H1 (cell line): ENCODE measurements at regions not wholly inside any gene's neighbourhood (a gene's known extent, or its start where the extent isn't known, plus 50 kb on each side); places are given as distances from the start of the nearest gene placed in this dataset.

Source experiments
- CTCF ChIA-PET: fragments of 300-600 bp; sonication (Branson Sonifier 250); formaldehyde crosslinking; loops from one replicate; lab custom pipeline; 2021; ENCODE audit not compliant: partially characterized antibody; lab: Charles Lee
- POLR2A ChIA-PET: fragments of 300-600 bp; sonication (Branson Sonifier 250); formaldehyde crosslinking; loops from one replicate; lab custom pipeline; 2021; ENCODE audit warnings: inconsistent platforms; ENCODE audit not compliant: partially characterized antibody; lab: Charles Lee
- DNase-seq, 2 experiments: peaks; one replicate each; pipeline versions ENCODE4 v3.0.0 to v3.0.0-alpha.2; 2010 to 2022; ENCODE audit warnings: low spot score in 2 of 2, low read depth in 1 of 2, mixed read lengths in 1 of 2
- FAIRE-seq: peaks from 2 replicates; lab custom pipeline; 2011; peaks lifted over from hg19 to GRCh38; lab: Jason Lieb, UNC
- H2AFZ ChIP-seq: 2 replicates; pipeline ENCODE4 v1.8.1; 2012; ENCODE audit warnings: low read length, inconsistent platforms
- H2AK5ac ChIP-seq: 2 replicates; pipeline ENCODE4 v1.6.1; 2013; ENCODE audit warnings: low read depth, low read length
- H2BK120ac ChIP-seq: replicated peaks from 2 replicates; pipeline ENCODE3; 2013; ENCODE audit warnings: low read depth, low read length, inconsistent platforms
- H2BK12ac ChIP-seq: 2 replicates; pipeline ENCODE4 v1.6.1; 2013; ENCODE audit warnings: low read depth, low read length
- H2BK15ac ChIP-seq: 2 replicates; pipeline ENCODE4 v1.6.1; 2013; ENCODE audit warnings: low read length
- H2BK20ac ChIP-seq: 2 replicates; pipeline ENCODE4 v1.6.1; 2013; ENCODE audit warnings: low read length
- H2BK5ac ChIP-seq: 2 replicates; pipeline ENCODE4 v1.6.1; 2013; ENCODE audit warnings: low read depth, low read length
- H3K14ac ChIP-seq: 2 replicates; pipeline ENCODE4 v1.6.1; 2013; ENCODE audit warnings: inconsistent platforms; ENCODE audit not compliant: insufficient read length
- H3K18ac ChIP-seq: 2 replicates; pipeline ENCODE4 v1.6.1; 2013; ENCODE audit warnings: low read length; ENCODE audit errors: extremely low read depth
- H3K23ac ChIP-seq: 2 replicates; pipeline ENCODE4 v1.6.1; 2013; ENCODE audit warnings: inconsistent platforms; ENCODE audit not compliant: insufficient read length
- H3K23me2 ChIP-seq: 2 replicates; pipeline ENCODE4 v1.6.1; 2013; ENCODE audit warnings: low read depth, low read length
- H3K27ac ChIP-seq: 2 replicates; pipeline ENCODE4 v1.6.1; 2011; ENCODE audit warnings: low read depth, low read length, inconsistent platforms
- H3K27me3 ChIP-seq, 4 experiments: replicated peaks in 1 of 4; 1 replicate in 1 of 4; 2 replicates in 3 of 4; pipeline versions ENCODE4 v1.6.1 to v1.8.1; 2011 to 2013; ENCODE audit warnings: low read length in 3 of 4, mild to moderate bottlenecking in 3 of 4, inconsistent platforms in 2 of 4, mixed read lengths in 2 of 4, moderate library complexity in 1 of 4; ENCODE audit not compliant: control insufficient read depth in 3 of 4, insufficient read depth in 3 of 4; ENCODE audit errors: extremely low read depth in 1 of 4
- H3K36me3 ChIP-seq, 4 experiments: 2 replicates each; pipeline versions ENCODE4 v1.6.1 to v1.8.1; 2011 to 2013; ENCODE audit warnings: mild to moderate bottlenecking in 4 of 4, low read length in 3 of 4, moderate library complexity in 2 of 4, control low read depth in 1 of 4, inconsistent platforms in 1 of 4; ENCODE audit not compliant: insufficient read depth in 4 of 4, control insufficient read depth in 2 of 4
- H3K4ac ChIP-seq: replicated peaks from 2 replicates; pipeline ENCODE3; 2013; ENCODE audit warnings: low read length, low read depth, mixed read lengths, inconsistent platforms; ENCODE audit not compliant: insufficient read length
- H3K4me1 ChIP-seq, 4 experiments: replicated peaks in 1 of 4; 1 replicate in 1 of 4; 2 replicates in 3 of 4; pipeline versions ENCODE4 v1.6.1 to v1.8.1; 2011 to 2013; ENCODE audit warnings: low read length in 3 of 4, inconsistent platforms in 2 of 4, mixed read lengths in 1 of 4; ENCODE audit not compliant: insufficient read depth in 4 of 4, control insufficient read depth in 3 of 4
- H3K4me2 ChIP-seq, 2 experiments: 2 replicates each; pipeline versions ENCODE4 v1.6.1 to v1.8.1; 2011 to 2013; ENCODE audit warnings: low read depth in 2 of 2, low read length in 2 of 2, control low read depth in 1 of 2, inconsistent platforms in 1 of 2, mild to moderate bottlenecking in 1 of 2; ENCODE audit not compliant: insufficient read depth in 1 of 2
- H3K4me3 ChIP-seq, 4 experiments: fragments of 200-600, 300-600 bp in 1 of 4; sonication (generic), shearing (Covaris generic), sonication (Bioruptor Twin) in 1 of 4; 2 replicates each; pipeline versions ENCODE4 v1.5.1 to v1.8.1; 2011 to 2016; ENCODE audit warnings: low read length in 4 of 4, low read depth in 3 of 4, control low read depth in 2 of 4, inconsistent platforms in 2 of 4, mild to moderate bottlenecking in 2 of 4, mixed read lengths in 1 of 4, moderate library complexity in 1 of 4; ENCODE audit not compliant: insufficient read depth in 2 of 4; ENCODE audit errors: extremely low read depth in 1 of 4
- H3K56ac ChIP-seq: replicated peaks from 2 replicates; pipeline ENCODE3; 2013; ENCODE audit warnings: low read depth, mild to moderate bottlenecking, mixed read lengths, low read length, inconsistent platforms; ENCODE audit not compliant: insufficient read length
- H3K79me1 ChIP-seq: 2 replicates; pipeline ENCODE4 v1.6.1; 2013; ENCODE audit warnings: low read depth, low read length, control low read depth
- H3K79me2 ChIP-seq, 2 experiments: 2 replicates each; pipeline versions ENCODE4 v1.6.1 to v1.8.1; 2012 to 2013; ENCODE audit warnings: low read length in 2 of 2, mild to moderate bottlenecking in 2 of 2, inconsistent platforms in 1 of 2; ENCODE audit not compliant: insufficient read depth in 2 of 2, control insufficient read depth in 1 of 2
- H3K9ac ChIP-seq, 4 experiments: replicated peaks in 1 of 4; 1 replicate in 1 of 4; 2 replicates in 3 of 4; pipeline versions ENCODE4 v1.6.1 to v1.8.1; 2011 to 2013; ENCODE audit warnings: low read depth in 3 of 4, low read length in 3 of 4, control low read depth in 2 of 4, mild to moderate bottlenecking in 2 of 4, moderate library complexity in 2 of 4, inconsistent platforms in 1 of 4; ENCODE audit errors: extremely low read depth in 1 of 4
- H3K9me3 ChIP-seq, 2 experiments: 2 replicates each; pipeline versions ENCODE4 v1.6.1 to v1.8.1; 2012 to 2013; ENCODE audit warnings: mild to moderate bottlenecking in 2 of 2, moderate library complexity in 2 of 2, control low read depth in 1 of 2, inconsistent platforms in 1 of 2, low read depth in 1 of 2, low read length in 1 of 2, mixed read lengths in 1 of 2; ENCODE audit not compliant: insufficient read depth in 2 of 2
- H4K20me1 ChIP-seq, 2 experiments: replicated peaks in 1 of 2; 2 replicates each; pipeline versions ENCODE3 to v1.8.1; 2011 to 2013; ENCODE audit warnings: inconsistent platforms in 2 of 2, low read length in 2 of 2, mild to moderate bottlenecking in 1 of 2; ENCODE audit not compliant: insufficient read depth in 2 of 2, control insufficient read depth in 1 of 2
- H4K5ac ChIP-seq: 2 replicates; pipeline ENCODE4 v1.6.1; 2013; ENCODE audit warnings: low read length, low read depth, mixed read lengths, inconsistent platforms; ENCODE audit not compliant: insufficient read length
- H4K8ac ChIP-seq: 2 replicates; pipeline ENCODE4 v1.8.0; 2013; ENCODE audit warnings: mild to moderate bottlenecking, moderate library complexity, low read length, inconsistent platforms; ENCODE audit not compliant: insufficient read depth; ENCODE audit errors: extremely low read depth
- H4K91ac ChIP-seq: replicated peaks from 2 replicates; pipeline ENCODE3; 2013; ENCODE audit warnings: low read length, mixed read lengths, inconsistent platforms; ENCODE audit not compliant: insufficient read length
- CHD2 ChIP-seq: IDR thresholded peaks from 2 replicates; pipeline ENCODE4 v1.6.1; 2012; ENCODE audit warnings: low read length, improper control_type of control experiment
- NRF1 ChIP-seq: IDR thresholded peaks from 2 replicates; pipeline ENCODE4 v1.6.1; 2011; ENCODE audit warnings: mild to moderate bottlenecking, low read depth, low read length, improper control_type of control experiment
- POLR2AphosphoS5 ChIP-seq: IDR thresholded peaks from 2 replicates; pipeline ENCODE4 v1.6.1; 2011; ENCODE audit warnings: low read depth, low read length
- WGBS, 2 experiments: shearing (Covaris generic) in 1 of 2; methylation state at CpG; one replicate each; pipeline versions ENCODE4 v1.1.6 to v1.1.7; 2013 to 2015; ENCODE audit warnings: low lambda C conversion rate in 2 of 2, mixed read lengths in 2 of 2, inconsistent platforms in 1 of 2, low coverage in 1 of 2, missing lambda C conversion rate in 1 of 2; ENCODE audit not compliant: insufficient replicate concordance in 2 of 2, insufficient coverage in 1 of 2, insufficient read length in 1 of 2; ENCODE audit errors: extremely low coverage in 1 of 2, missing lambda C conversion rate in 1 of 2; 5-methylcytosine and 5-hydroxymethylcytosine counted together

GRCh38 chr2:150626934-150627411 is 139.5 kb upstream of the RND3 start:
- no peaks in the 10 kb centered on the region for H3K36me3 ChIP-seq
- FAIRE-seq, result no peak
- no peak overlapping the region for H2AK5ac ChIP-seq
- H3K4ac ChIP-seq, result no peak overlapping the region
- H3K4me1 ChIP-seq, result no peaks in the 10 kb centered on the region
- H2BK120ac ChIP-seq, result no peak overlapping the region
- no peaks in the 10 kb centered on the region for H3K27me3 ChIP-seq
- H4K5ac ChIP-seq, result no peak overlapping the region
- no peak overlapping the region for H3K4me3 ChIP-seq
- no peaks in the 10 kb centered on the region for H3K79me1 ChIP-seq
- no peak overlapping the region for H3K56ac ChIP-seq
- H4K20me1 ChIP-seq, result no peaks in the 10 kb centered on the region
- 81% methylated on average over 1 of the region's 1 CpG; no CpG with 5 or more reads in 1 of the 2 experiments for WGBS, 2 experiments
- H2AFZ ChIP-seq, result 0 out of 2 replicates have a peak overlapping the region, but pooled peaks have one; percentile 35
- no peaks in the 10 kb centered on the region for H3K23me2 ChIP-seq
- H3K23ac ChIP-seq, result no peak overlapping the region
- H3K18ac ChIP-seq, result no peak overlapping the region
- POLR2A ChIA-PET, result no interaction called here
- CTCF ChIA-PET, result no interaction called here
- H3K27ac ChIP-seq, result no peak overlapping the region
- no peaks in the 10 kb centered on the region for H3K79me2 ChIP-seq
- H3K4me2 ChIP-seq, result no peak overlapping the region
- H3K9ac ChIP-seq, result no peak overlapping the region
- H3K14ac ChIP-seq, result no peak overlapping the region
- no peak overlapping the region for H4K91ac ChIP-seq
- H4K8ac ChIP-seq, result no peak overlapping the region
- H2BK12ac ChIP-seq, result no peak overlapping the region
- no peak overlapping the region for H2BK15ac ChIP-seq
- no peaks in the 10 kb centered on the region for H3K9me3 ChIP-seq
- H2BK5ac ChIP-seq, result no peak overlapping the region
- no peak overlapping the region for H2BK20ac ChIP-seq
- no peak for TF ChIP-seq NRF1
- TF ChIP-seq CHD2, result no peak
- no peak for TF ChIP-seq POLR2AphosphoS5
- no peak for DNase-seq
